ENCODE measurements at regions not wholly inside any gene's neighbourhood (a gene's known extent, or its start where the extent isn't known, plus 50 kb on each side); places are given as distances from the start of the nearest gene placed in this dataset.

DNA sequence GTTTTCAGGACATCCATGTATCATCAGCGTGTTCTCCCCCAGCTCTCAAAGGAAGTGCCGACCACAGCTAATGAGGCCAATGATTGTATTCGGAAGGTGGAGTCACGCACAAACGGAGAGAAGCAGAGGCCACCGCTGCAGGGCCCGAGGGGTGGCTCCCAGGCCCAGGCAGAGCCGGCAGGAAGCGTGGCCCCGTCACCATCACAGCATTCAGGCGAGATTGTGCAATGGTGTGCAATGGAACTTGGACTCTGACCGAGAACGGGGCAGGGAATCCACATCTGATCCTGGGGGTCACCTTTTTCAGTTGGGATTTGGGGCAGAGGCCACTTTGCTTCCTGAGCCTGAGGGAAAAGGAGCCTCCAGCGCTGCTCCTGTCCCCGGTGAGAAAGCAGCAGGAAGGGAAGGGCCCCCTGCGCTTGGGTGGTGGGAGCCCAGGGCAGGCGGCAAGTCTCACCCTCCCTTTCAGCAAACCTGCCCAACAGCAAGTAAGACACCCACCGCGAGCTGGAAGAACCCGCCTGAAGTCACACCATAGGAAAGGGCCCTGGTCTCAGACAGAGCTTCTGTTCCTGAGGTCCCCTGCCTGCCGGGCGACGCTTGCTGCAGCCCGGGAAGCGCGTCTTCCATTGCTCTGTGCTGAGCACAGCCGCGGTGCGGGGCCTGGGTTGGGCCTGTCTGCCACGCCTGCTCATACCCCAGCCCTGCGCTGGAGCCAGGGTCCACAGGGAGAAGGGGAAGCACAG, 1430.7 kb downstream of the BRD1 start:
- in situ Hi-C loops (cut with MboI; ENCODE audit: low sequenced_read_pairs) = no loop called here

DNA sequence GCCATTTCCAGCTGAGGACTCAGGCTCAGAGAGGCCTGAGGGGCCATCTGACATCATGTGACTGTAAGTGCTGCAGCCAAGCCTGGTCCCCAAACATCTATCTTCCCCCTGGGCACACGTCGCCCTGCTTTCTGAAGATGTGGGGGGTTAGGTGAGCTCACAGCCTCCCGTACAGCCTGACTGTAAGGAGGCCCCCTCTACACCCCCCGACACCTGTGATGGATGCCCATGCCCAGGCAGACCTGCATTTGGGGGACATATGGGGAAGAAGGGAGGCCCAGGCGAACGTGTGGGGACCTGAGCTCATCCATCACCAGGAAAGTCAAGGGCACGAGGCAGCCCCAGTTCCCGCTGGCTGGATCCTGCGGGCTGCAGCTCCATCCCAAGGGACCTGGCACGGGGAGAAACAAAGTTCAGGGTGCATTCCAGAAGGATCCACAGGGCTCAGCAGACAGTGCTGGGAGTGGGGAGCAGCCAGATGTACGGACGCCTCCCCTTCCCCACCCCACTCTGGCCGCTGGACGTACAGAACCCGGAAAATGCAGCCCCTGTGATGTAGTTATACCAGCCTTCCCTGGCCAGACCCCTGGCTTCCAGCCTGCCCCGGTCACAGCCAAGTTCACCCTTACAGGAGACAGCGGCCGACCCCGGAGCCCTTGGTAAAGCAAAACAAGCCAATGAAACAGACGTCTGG, 1431.4 kb downstream of the BRD1 start:
- in situ Hi-C loops (cut with MboI; ENCODE audit: low sequenced_read_pairs) = no loop called here

DNA sequence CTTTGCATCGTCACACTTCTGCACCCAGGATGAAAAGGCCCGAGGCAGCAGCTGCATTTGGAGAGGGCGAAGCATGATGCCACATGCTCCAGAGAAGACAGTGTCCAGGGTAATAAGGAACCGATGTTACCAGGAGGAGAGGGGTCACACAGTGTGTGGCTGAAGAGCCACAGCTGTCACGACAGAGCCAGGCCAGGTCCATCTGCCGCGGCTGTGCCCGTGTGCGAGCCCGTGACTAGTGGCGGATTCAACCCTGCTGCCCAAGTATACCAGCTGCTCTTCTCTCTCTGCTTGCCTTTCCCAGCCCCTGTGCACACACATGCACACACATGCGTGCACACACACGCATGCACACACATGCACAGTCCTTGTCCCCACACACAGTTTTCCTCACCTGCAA, 1432.5 kb downstream of the BRD1 start:
- in situ Hi-C loops (cut with MboI; ENCODE audit: low sequenced_read_pairs) = no loop called here

DNA sequence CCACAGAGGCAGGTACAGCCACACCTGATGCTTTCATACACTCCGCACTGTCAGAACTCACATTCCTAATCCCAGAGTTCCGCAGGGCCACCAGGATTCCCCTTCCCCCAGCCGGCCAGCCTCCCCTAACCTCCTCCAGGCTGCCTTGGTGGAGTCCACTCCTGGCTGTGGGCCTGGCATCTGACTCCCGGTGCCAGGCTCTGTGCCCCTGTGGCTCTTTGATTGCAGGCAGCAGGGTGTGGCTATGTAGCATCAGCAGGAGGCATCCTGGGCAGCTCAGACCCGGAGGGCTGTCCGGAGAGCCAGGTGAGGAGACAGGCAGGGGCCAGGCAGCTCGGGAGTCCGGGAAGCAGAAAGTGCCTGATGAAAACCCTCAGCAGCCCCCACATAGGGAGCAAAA, 1432.9 kb downstream of the BRD1 start:
- in situ Hi-C loops (cut with MboI; ENCODE audit: low sequenced_read_pairs) = no loop called here

DNA sequence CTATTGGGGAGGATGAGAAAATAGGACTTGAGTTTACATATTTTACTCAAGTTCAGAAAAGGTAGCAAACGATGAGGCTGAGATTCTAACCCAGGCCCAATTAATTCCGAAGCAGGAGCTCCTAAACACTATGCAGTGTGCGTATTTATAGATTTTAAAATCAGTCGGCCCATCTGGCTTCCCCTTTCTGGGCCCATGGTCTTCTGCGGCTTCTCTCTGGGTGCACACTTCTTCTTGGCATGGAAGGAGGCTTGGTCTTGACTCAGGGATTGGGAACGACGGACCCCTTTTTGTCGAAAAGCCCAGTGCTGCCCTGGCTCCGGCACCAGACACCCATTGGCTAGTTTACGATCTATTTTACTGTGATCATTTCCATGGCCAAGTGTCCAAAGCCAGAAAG, 1433.8 kb downstream of the BRD1 start:
- in situ Hi-C loops (cut with MboI; ENCODE audit: low sequenced_read_pairs) = no loop called here

DNA sequence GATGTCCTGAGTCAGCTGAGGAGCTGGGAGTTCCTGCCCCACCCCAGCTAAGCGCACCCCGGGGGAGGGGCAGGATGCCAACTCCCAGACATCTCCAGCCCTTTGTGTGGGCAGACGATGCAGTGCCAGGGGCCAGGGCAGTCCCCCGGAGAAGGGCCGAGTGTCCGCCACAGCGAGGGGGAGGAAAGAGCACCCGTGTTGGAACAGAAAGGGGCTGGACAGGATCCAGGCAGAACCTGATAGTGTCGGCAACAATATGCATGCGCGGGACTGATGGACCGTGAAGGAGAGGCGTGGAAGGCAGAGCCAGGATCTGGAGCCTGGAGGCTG, 1434.7 kb downstream of the BRD1 start:
- in situ Hi-C loops (cut with MboI; ENCODE audit: low sequenced_read_pairs) = no loop called here

DNA sequence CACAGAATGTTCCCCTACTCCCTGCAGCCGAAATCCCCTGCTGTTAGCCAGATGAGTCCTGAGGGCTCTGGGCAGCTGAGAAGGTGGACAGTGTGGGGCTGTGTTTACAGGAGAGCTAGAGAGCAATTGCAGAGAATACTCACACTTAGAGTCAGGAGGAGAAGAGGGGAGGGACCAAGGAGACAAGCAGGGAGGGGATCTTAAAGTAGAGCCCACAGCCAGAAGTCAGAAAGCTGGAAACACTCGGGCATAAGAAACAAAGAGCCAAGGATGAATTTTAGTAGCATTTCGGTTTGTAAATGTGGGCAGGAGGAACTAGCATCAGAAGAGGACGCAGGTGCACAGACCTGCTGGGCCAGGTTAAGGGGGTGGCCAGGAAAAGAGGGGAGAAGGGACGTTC, 1435.9 kb downstream of the BRD1 start:
- in situ Hi-C loops (cut with MboI; ENCODE audit: low sequenced_read_pairs) = no loop called here

DNA sequence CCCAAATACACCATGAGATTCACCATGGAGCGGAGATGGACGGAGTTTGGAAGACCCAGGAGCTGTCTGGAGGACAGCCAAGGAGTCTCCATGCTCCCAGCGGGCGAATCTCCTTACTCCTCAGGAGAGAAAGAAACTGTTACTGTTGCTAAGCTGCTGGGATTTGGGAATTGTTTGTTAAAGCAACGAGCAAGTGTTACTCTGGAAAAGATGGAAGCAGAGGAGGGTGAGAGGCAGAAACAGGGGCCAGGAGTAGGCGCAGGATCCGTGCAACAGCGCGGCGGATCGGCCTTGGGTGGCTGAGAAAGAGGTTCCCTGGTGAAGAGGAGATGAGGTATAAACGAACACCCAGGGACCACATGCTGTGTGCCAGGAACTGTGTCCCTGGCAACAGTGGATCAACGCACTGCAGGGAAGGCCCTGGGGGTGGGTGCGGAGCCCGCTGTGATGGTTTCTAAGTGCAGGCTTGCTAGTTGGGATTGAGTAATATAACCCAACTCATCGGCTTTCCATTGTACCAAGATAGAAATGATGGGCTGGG, 1436.4 kb downstream of the BRD1 start:
- in situ Hi-C loops (cut with MboI; ENCODE audit: low sequenced_read_pairs) = no loop called here

DNA sequence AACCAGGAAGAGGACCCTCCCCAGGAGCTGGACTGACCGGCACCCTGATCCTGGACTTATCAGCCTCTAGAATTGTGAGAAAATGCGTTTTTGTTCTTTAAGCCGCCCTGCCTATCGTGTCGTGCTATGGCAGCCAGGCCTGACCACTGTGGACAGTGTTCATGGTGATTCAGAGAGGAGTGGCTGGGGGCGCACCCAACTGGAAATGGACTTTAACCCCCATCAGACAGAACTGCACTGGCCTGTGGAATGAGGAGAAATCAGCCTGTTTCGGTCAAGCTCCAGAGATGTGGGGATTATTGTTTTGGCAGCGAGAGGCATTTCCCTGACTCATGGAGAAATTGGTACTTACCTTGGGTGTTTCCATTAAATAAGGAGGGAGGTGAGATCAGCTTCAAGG, 1437.8 kb downstream of the BRD1 start:
- in situ Hi-C loops (cut with MboI; ENCODE audit: low sequenced_read_pairs) = no loop called here

DNA sequence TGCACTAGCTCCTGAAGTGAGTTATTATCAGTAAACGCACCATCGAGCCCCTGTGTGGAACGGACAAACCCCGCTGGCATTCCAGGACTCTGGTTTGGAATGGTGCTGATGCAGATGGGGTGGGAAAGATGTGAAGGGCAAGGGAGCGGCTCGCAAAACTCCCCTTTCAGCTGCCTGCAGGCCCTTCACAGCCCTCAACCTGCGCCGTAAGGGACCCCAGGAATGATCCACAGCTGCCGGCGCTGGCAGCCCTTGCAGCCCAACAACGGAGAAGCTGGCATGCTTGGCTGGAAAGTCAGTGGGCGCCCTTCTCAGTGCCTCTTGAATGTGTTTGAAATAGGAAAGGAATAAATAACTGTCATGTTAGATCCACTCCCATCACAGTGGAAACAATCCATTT, 1445.5 kb downstream of the BRD1 start:
- in situ Hi-C loops (cut with MboI; ENCODE audit: low sequenced_read_pairs) = no loop called here

DNA sequence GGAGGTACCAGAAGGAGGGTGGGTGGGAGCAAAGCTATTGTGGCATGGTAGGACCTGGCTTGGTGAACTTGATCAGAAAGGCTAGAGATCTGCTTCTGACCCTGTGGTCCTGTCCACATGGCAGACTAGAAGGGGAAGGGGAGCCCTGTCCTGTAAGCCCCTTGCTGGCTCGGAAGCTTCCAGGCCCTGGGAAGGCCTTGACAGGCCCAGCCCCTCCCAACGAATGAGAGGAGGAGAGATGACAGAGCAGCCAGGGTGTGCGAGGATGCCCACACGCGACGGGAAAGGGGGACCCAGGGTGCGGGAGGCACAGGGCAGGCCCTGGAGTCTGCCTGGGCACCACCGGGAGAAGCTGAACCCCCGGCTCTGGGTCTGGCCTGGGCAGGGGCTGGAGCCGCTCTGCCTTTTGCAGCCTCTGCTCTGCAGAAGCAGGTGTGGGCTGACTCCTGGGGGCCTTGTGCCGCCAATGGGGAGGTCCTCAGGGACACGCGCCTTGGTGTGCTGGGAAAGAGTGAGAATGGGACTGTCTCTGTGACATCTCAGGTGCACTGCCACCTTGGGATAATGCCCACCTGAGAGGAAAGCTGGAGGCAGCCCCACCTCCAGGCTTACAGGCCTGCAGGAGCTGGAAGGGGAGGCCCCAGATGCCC, 1447.5 kb downstream of the BRD1 start:
- in situ Hi-C loops (cut with MboI; ENCODE audit: low sequenced_read_pairs) = no loop called here

DNA sequence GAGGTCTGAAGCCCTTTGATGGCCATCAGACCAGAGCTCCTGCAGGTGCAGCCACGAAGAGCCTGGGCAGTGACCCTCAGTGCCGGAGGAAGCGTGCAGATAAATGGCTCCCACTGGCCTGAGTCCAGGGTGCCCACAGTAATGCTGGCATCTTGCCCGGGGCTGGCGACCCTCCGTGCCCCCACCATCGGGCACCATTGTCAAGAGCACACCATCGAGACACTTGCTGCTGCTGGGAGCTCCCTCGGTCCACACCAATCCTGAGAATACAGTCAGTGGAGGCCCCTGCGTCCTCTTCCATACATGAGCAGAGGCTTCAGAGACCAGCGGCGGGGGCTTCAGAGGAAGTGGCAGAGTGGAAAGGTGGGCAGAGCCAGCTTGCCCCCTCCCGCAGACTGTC, 1448.3 kb downstream of the BRD1 start:
- in situ Hi-C loops (cut with MboI; ENCODE audit: low sequenced_read_pairs) = no loop called here

DNA sequence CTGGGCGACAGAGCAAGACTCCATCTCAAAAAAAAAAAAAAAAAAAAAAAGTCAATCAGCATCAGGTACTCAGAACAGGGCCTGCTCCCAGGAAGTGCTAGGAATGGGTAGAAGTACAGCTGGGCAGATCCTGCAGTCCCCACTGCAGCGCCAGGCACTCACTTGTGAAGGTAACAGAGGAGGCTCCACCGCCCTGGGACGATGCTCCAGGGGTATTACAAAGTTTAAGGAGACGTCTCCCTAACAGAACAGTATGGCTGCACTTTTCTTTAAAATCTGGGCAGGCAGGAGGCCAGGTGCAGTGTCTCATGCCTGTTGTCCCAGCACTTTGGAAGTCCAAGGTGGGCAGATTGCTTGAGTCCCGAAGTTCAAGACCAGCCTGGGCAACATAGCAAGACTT, 1449.0 kb downstream of the BRD1 start:
- in situ Hi-C loops (cut with MboI; ENCODE audit: low sequenced_read_pairs) = no loop called here

DNA sequence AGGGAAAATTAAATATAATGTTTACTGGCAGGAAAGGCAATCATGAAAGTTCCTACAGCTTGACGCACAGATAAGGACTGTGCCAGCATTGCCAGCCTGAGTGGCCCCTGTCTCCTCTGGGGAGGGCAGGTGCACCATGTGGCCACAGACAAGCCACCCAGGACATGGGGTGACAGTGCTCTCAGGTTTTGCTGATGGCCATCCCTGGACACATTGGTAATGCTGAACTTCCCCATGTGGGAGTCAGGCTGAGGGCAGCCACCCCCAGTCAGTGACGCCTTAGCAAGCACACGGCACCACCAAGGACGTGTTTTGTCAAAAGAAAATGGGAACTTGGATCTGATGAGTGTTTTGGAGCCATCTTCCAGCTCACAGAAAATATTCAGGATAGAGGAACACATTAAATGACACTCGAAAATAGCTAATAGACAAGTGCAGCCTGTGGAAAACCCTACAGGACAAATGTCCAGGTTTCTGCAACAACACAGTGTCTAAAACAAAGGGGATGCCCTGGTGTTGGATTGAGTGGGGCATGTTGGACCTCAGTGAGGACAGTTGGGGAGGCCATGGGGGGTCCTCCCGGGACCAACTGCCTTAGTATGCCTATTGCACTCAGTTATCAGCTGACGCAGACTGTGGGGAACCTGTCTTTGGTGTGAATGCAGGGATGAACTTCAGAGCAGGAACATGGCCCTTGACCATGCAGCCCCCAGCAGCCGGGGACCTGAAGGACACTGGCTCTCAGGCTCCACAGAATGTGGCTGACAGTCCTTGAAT, 1450.5 kb downstream of the BRD1 start:
- in situ Hi-C loops (cut with MboI; ENCODE audit: low sequenced_read_pairs) = no loop called here

DNA sequence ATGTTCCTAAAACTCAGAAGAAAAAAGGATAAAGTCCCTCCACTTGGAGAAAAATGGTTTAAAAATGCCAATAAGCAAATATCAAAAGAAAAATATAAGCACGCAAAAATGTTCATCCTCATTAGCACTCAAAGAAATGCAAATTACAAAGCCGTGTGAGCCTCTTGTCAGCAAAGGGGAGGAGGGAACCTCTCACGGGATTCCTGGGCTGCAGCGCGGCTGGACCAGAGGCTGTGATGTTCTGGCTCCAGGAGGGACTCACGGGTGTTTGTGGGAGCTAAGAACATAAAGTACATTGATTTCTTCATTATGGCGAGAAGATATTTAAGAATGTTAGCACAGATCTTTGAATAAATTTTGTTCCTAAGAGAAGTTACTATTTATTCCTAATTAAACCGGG, 1451.2 kb downstream of the BRD1 start:
- in situ Hi-C loops (cut with MboI; ENCODE audit: low sequenced_read_pairs) = no loop called here

DNA sequence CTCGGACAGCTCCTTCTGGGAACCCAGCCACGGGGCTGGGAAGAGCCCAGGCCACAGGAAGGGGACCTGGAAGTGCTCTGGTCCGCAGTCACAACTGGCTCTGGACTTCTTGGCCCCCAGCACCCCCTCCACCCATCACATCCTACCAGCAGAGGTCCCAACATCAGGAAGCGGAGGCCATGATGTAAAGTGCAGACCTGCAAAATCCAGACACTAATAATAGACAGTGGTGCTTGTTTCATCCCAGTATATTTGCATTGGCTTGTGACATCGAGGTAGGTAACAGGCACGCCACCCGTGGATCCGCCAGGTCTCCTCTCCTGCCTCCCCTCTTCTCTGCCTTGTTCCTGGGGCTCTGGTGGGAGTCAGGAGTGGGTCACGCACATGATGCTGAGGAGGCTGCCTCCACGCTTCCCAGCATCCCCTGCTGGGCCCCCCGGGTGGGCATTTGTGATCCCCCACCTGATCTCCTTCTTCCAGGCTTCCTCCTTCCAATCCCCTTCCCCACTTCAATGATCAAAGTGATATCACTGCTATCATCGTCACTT, 1454.0 kb downstream of the BRD1 start:
- in situ Hi-C loops (cut with MboI; ENCODE audit: low sequenced_read_pairs) = no loop called here

DNA sequence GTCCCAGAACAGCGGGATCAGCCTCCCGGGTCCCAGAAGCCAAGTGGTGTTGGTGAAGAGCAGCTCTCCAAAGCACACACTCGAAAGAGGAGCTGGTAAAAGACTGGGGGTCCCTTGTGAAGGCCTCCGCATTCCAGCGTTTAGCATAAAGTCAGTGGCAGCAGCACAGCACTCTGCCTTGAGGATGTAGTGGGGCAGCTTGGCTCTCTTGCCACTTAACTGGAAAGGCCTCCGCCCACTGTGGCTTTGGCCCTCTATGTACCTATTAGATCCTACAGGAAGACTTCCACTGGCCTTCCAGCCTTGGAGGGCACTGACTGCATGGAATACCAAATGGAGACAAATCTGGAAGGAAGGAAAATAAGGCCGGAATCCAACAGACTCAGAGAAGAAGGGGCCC, 1455.3 kb downstream of the BRD1 start:
- in situ Hi-C loops (cut with MboI; ENCODE audit: low sequenced_read_pairs) = no loop called here

DNA sequence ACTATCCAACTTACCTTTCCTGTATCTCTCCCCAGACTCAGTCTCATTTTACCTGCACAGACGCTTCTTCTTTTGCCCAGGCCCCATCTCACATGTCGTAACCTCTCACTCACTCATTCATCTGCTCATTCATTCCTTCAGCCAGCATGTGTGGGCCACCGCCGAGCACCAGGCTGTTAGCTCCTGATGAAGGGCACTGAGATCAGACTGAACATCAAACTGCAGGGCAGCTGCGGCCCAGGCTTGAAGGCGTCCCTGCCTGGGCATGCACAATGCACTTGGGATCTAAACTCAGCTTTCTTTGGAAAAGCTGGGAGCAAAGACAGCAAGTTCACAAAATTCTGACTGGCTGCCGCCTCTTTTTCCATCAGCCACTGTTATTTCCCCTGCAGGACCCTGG, 1456.3 kb downstream of the BRD1 start:
- in situ Hi-C loops (cut with MboI; ENCODE audit: low sequenced_read_pairs) = no loop called here

DNA sequence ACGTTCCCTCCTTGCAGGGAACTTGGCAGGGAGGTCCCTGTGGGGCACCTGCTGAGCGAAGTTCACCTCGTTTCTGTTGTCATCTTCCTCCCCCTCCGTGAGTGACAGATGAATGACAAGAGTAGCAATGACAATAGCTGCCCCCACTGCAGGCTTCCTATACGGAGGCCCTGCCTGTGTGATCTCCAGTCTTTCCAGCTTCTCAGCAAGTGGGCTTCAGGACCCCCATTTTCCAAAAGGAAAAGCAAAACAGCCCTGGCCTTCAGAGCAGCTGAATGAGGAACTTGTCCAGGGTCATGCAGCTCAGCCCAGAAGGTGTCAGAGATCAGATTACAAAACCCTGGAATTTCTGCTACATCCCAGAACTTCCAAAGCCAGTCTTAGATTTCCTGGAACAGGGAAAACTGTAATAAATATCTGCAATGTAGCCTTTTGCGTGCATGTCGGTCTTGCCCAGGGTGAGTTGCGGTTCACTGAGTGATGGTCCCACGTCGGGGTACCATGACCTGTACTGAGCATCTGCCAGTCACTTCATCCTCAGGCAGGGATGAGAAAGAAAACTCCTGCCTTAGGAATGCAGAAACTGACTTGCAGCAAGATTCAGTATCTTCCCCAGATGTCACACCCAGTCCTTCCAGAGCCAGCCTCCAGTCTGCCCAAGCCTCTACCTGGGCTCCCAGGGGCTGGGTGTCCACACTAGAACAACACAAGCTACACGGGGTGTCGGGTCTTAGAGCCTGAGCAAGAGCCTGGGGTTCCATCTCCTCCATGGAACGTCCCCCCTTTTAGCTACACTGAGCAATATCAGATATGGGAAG, 1457.0 kb downstream of the BRD1 start:
- in situ Hi-C loops (cut with MboI; ENCODE audit: low sequenced_read_pairs) = no loop called here

DNA sequence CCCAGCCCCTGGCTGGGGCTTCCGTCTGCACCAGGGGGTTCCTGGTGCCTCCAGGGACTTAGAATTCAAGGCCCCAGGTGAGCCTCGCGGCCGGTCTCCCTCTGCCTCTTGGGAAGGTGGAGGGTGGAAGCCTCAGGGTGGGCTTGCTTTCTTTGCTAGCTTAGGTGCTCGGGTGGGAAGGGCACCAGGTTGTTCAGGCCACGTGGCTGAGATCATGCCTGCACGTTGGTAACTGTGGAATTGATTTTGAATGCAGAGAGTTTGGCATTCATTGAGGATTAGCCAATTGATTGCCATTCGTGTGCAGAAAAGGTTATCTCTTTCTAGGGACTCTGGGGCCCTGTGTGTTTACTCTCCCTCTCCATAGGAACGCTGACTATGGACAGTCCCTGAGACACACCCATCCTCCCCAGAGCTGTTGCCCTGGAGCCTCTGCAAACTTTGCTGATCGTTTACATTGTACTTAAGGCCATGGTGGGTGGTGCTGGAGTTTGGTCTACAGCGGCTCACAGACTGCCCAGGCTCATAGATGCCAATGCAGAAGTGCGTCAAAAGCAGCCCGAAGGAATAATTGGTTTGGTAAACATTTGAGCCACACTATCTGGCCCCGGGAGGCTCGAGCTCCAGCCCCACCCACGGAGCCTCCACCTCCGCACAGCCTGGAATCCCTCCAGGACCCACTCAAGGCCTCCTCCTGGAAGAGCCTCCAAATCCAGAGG, 1457.7 kb downstream of the BRD1 start:
- in situ Hi-C loops (cut with MboI; ENCODE audit: low sequenced_read_pairs) = no loop called here
